Ectodermal cell (in vitro differentiated cells): ENCODE measurements at regions not wholly inside any gene's neighbourhood (a gene's known extent, or its start where the extent isn't known, plus 50 kb on each side); places are given as distances from the start of the nearest gene placed in this dataset.
"Not testable (repeated sequence)": the region's sequence is repeated elsewhere in the genome, so short reads cannot be mapped to it uniquely, and the experiment has no call there.

Experiments
- H3K27ac ChIP-seq: 2 replicates; pipeline ENCODE4 v1.7.0; 2013; ENCODE audit warnings: mild to moderate bottlenecking, low read depth, low read length; ENCODE audit not compliant: insufficient read depth, poor library complexity, severe bottlenecking
- H3K27me3 ChIP-seq: 2 replicates; pipeline ENCODE4 v1.7.0; 2013; ENCODE audit warnings: mild to moderate bottlenecking, low read length; ENCODE audit not compliant: insufficient read depth, control insufficient read depth, poor library complexity, severe bottlenecking
- H3K36me3 ChIP-seq: one replicate; pipeline ENCODE4 v1.7.0; 2013; ENCODE audit warnings: low read length; ENCODE audit not compliant: control insufficient read depth, insufficient read depth
- H3K4me1 ChIP-seq: one replicate; pipeline ENCODE4 v1.7.0; 2013; ENCODE audit warnings: low read length; ENCODE audit not compliant: control insufficient read depth, insufficient read depth
- H3K4me3 ChIP-seq: 2 replicates; pipeline ENCODE4 v1.7.0; 2013; ENCODE audit warnings: low read depth, low read length, control low read depth; ENCODE audit not compliant: insufficient read depth
- H3K9me3 ChIP-seq: 2 replicates; pipeline ENCODE4 v1.7.0; 2013; ENCODE audit warnings: mild to moderate bottlenecking, low read length, moderate library complexity; ENCODE audit not compliant: control insufficient read depth
- WGBS, 2 experiments: methylation state at CpG; one replicate each; pipeline ENCODE4 v1.1.7; 2013; ENCODE audit warnings: missing lambda C conversion rate in 2 of 2; 5-methylcytosine and 5-hydroxymethylcytosine counted together

GRCh38 chr10:30172091-30172490 is 112.7 kb upstream of the JCAD start:
- Histone ChIP-seq H3K4me1 (no peaks in the 10 kb centered on the region), H3K27ac (no peak overlapping the region), H3K36me3 (no peaks in the 10 kb centered on the region), H3K9me3 (no peaks in the 10 kb centered on the region), H3K27me3 (no peaks in the 10 kb centered on the region), H3K4me3 (no peak overlapping the region)
- WGBS, 2 experiments = 91 to 93% methylated on average over 4 of the region's 4 CpGs

DNA sequence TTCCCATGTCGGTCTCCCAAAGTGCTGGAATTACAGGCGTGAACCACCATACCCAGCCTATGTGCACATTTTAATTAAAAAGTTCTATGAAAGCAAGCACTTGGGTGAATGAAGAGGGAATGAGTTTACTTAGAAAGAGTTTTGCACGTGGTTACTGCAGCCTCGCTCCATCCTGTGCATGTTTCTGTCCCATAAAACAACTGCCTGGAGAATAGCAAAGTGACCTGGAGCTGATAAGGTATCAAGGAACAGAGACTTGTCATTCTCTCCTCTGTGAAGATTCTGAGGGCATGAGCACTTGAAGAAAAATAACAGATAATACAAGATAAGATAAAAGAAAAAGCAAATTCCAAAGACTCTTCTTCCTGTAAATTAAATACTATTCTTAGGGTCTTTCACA is 112.2 kb upstream of the JCAD start:
- 90 to 93% methylated on average over 4 of the region's 4 CpGs for WGBS, 2 experiments
- Histone ChIP-seq H3K27me3 (no peaks in the 10 kb centered on the region), H3K36me3 (no peaks in the 10 kb centered on the region), H3K9me3 (no peaks in the 10 kb centered on the region), H3K4me3 (no peak overlapping the region), H3K27ac (no peak overlapping the region), H3K4me1 (no peaks in the 10 kb centered on the region)

DNA sequence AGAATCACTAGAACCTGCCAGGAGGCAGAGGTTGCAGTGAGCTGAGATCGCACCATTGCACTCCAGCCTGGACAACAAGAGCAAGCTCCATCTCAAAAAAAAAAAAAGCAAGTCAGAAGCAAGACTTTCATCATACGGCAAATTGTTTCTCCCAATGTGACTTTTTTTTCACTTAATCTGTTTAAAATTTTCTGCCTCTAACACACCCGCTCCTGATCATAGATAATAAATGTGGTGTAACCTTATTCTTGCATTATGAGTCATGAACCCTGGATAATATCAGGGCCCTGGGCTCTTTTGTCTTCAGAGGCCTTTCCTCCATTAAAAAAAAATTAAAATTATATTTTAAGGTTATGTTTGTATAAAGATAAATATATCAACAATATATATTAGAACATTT is 111.4 kb upstream of the JCAD start:
- 85 to 96% methylated on average over 2 to 3 of the region's 3 CpGs for WGBS, 2 experiments
- H3K27me3 ChIP-seq = no peaks in the 10 kb centered on the region

DNA sequence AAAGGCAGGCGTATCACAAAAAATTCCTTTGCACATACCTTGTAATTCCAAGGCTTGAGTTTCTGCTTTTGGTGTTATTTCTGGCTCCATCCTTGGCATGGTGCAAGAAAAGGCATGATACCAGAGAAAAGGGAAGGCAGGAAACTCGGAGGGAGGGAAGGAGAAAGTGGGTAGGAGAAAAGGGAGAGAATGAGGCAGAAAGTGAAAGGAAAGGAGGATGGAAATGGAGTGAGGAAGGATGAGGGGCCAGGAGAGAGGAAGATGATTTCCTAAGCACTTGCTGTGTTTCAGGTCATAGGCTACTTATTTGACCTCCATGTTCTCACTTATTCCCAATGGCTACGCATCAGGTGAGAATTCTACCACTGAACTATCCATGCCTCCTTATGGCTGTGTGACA is 110.8 kb upstream of the JCAD start:
- H3K9me3 ChIP-seq = no peaks in the 10 kb centered on the region
- WGBS, 2 experiments = 92 to 98% methylated on average over 3 of the region's 3 CpGs

More for the DNA sequence above, 111.4 kb upstream of the JCAD start:
- H3K36me3 ChIP-seq = no peaks in the 10 kb centered on the region
- no peak overlapping the region for H3K27ac ChIP-seq
- no peak overlapping the region for H3K4me3 ChIP-seq
- H3K4me1 ChIP-seq = no peaks in the 10 kb centered on the region
- no peaks in the 10 kb centered on the region for H3K9me3 ChIP-seq

DNA sequence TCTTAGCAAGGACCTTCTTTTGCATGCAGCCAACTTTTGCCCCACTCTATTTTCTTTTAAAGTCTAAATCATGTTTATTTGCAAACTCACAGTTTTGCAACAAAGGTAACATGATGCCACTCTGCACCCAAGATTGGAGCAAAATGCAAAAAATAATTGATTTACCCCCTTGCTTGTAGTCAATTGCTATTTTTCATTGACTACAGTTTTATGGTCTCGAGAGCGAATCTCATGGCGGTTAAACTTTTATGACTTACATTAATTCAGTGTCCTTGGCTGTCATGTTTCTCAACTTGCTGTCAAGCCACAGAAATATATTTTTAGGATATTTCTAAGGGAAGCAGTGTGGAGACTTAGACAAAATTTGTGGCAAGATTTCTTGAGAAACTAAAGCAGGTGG is 110.0 kb upstream of the JCAD start:
- Histone ChIP-seq H3K36me3 (no peaks in the 10 kb centered on the region), H3K4me1 (no peaks in the 10 kb centered on the region), H3K9me3 (no peaks in the 10 kb centered on the region), H3K27ac (no peak overlapping the region), H3K4me3 (no peak overlapping the region), H3K27me3 (no peaks in the 10 kb centered on the region)
- WGBS, 2 experiments = 97 to 99% methylated on average over 3 of the region's 3 CpGs

More for the DNA sequence above, 110.8 kb upstream of the JCAD start:
- Histone ChIP-seq H3K27ac (no peak overlapping the region), H3K36me3 (no peaks in the 10 kb centered on the region), H3K4me1 (no peaks in the 10 kb centered on the region), H3K4me3 (no peak overlapping the region), H3K27me3 (no peaks in the 10 kb centered on the region)

GRCh38 chr10:30166929-30167328 is 107.5 kb upstream of the JCAD start:
- H3K4me3 ChIP-seq = no peak overlapping the region
- 84% methylated on average over 4 of the region's 5 CpGs for WGBS, 2 experiments
- H3K27ac ChIP-seq = no peak overlapping the region
- no peaks in the 10 kb centered on the region for H3K36me3 ChIP-seq
- H3K9me3 ChIP-seq = no peaks in the 10 kb centered on the region
- H3K27me3 ChIP-seq = no peaks in the 10 kb centered on the region
- H3K4me1 ChIP-seq = no peaks in the 10 kb centered on the region

GRCh38 chr10:30163410-30163809 is 104.0 kb upstream of the JCAD start:
- not testable (repeated sequence) for H3K36me3 ChIP-seq

GRCh38 chr10:30162796-30163195 is 103.4 kb upstream of the JCAD start:
- H3K27me3 ChIP-seq, H3K27ac ChIP-seq, H3K9me3 ChIP-seq, H3K36me3 ChIP-seq, H3K4me3 ChIP-seq, H3K4me1 ChIP-seq: not testable (repeated sequence)
- WGBS, 2 experiments = 95 to 97% methylated on average over 25 of the region's 25 CpGs

More at GRCh38 chr10:30163410-30163809, 104.0 kb upstream of the JCAD start:
- not testable (repeated sequence) for H3K4me3 ChIP-seq, H3K4me1 ChIP-seq, H3K9me3 ChIP-seq, H3K27ac ChIP-seq, H3K27me3 ChIP-seq
- 88% methylated on average over 10 of the region's 10 CpGs for WGBS, 2 experiments

DNA sequence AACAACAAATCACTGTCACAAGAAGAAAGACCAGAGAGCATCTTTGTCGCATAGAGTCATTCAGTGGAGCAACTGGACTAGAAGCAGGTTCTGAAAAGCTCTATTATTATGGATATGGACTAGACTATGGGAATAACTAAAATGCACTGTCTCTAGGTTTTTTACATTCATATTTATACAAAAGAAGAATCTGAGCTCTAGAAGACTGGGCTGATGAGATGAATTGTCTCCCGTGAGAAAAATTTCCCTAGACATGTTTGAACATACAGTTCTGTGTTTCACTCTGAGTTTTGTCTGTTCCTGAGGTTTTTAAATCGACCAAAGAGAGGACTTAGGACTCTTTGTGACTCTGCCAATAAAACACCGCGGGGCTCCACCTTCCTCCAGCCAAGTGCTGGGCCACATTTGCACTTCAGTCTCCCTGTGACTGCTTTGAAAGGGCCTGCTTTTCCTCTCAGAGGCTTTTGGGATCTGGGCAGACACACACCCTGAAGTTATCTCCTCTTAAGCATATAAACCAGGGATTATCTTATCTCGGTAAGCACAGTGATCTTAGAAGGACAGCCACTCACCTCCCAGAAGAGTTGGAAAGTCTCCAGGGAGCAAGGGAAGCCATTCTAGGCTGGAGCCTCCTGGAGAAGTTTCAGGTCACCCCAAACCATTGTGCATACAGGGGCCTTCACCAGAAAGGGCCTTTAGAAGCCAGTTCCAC is 101.0 kb upstream of the JCAD start:
- no peaks in the 10 kb centered on the region for H3K27me3 ChIP-seq
- 44 to 47% methylated on average over 6 of the region's 6 CpGs for WGBS, 2 experiments
- no peaks in the 10 kb centered on the region for H3K9me3 ChIP-seq
- no peak overlapping the region for H3K4me3 ChIP-seq
- H3K4me1 ChIP-seq = peaks cover 7% of the 10 kb centered on the region
- H3K27ac ChIP-seq = peak overlapping the region; percentile 44
- H3K36me3 ChIP-seq = no peaks in the 10 kb centered on the region

- not testable (repeated sequence) for H3K4me3 ChIP-seq, H3K36me3 ChIP-seq, H3K4me1 ChIP-seq, H3K27ac ChIP-seq, H3K27me3 ChIP-seq, H3K9me3 ChIP-seq
- 91 to 93% methylated on average over 2 of the region's 2 CpGs for WGBS, 2 experiments
Observed at GRCh38 chr10:30159614-30160013, 100.2 kb upstream of the JCAD start.
